ENCODE measurements at regions not wholly inside any gene's neighbourhood (a gene's known extent, or its start where the extent isn't known, plus 50 kb on each side); places are given as distances from the start of the nearest gene placed in this dataset.

DNA sequence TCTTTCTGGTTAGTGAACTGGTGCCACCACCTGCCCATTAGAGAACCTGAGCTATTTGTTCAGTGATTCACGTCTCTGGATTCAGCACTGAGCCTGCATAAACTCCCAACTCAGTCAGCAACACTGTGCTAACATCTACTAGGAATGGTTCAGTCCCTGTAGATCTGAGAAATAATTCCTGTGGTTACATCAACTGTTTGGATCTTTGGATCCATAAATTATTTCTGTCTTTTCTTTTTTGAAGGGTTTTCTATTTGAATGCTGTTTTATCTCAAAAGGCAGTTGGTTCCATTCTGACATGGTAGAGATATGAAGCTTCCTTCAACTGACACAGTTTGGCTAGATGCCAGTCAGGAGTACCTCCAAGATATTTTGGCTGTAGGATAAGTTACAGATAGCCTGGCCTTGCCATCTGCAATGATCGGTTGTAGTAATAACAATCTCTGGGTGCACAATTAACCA, 125.9 kb downstream of the TRMT11 start (continued):
- TF ChIP-seq SREBF1 (IDR thresholded peaks at IDR 0.05; ENCODE audit: borderline replicate concordance, low read depth, low read length) (no peak), POLR3A (IDR thresholded peaks at IDR 0.05; ENCODE audit: borderline replicate concordance, extremely low read depth, insufficient read depth, insufficient read length) (no peak), TAF7 (tag; IDR thresholded peaks at IDR 0.05) (no peak), ELF2 (CRISPR knock-in tag; IDR thresholded peaks at IDR 0.05) (no peak), RBM39 (optimal IDR thresholded peaks at IDR 0.05; ENCODE audit: low read depth, low read length) (no peak), MED1 (CRISPR knock-in tag; IDR thresholded peaks at IDR 0.05; ENCODE audit: borderline replicate concordance) (no peak), THRAP3 (IDR thresholded peaks at IDR 0.05; ENCODE audit: borderline replicate concordance) (no peak), ZNF165 (CRISPR knock-in tag; IDR thresholded peaks at IDR 0.05; ENCODE audit: borderline replicate concordance) (no peak), PHF8 (IDR thresholded peaks at IDR 0.05; ENCODE audit: borderline replicate concordance, low read length) (no peak), ZC3H4 (CRISPR knock-in tag; IDR thresholded peaks at IDR 0.05; ENCODE audit: borderline replicate concordance) (no peak), GABPA (tag; conservative IDR thresholded peaks at IDR 0.05; ENCODE audit: low read depth) (no peak), ZSCAN29 (IDR thresholded peaks at IDR 0.05) (no peak), MTA3 (IDR thresholded peaks at IDR 0.05; ENCODE audit: borderline replicate concordance) (peak; percentile 23; the same call in 1 of the 2 replicates), KDM1A (IDR thresholded peaks at IDR 0.05) (peak; percentile 78 to 85; a peak in 3 of 4 replicates)
- TF ChIP-seq, protein P1, sequence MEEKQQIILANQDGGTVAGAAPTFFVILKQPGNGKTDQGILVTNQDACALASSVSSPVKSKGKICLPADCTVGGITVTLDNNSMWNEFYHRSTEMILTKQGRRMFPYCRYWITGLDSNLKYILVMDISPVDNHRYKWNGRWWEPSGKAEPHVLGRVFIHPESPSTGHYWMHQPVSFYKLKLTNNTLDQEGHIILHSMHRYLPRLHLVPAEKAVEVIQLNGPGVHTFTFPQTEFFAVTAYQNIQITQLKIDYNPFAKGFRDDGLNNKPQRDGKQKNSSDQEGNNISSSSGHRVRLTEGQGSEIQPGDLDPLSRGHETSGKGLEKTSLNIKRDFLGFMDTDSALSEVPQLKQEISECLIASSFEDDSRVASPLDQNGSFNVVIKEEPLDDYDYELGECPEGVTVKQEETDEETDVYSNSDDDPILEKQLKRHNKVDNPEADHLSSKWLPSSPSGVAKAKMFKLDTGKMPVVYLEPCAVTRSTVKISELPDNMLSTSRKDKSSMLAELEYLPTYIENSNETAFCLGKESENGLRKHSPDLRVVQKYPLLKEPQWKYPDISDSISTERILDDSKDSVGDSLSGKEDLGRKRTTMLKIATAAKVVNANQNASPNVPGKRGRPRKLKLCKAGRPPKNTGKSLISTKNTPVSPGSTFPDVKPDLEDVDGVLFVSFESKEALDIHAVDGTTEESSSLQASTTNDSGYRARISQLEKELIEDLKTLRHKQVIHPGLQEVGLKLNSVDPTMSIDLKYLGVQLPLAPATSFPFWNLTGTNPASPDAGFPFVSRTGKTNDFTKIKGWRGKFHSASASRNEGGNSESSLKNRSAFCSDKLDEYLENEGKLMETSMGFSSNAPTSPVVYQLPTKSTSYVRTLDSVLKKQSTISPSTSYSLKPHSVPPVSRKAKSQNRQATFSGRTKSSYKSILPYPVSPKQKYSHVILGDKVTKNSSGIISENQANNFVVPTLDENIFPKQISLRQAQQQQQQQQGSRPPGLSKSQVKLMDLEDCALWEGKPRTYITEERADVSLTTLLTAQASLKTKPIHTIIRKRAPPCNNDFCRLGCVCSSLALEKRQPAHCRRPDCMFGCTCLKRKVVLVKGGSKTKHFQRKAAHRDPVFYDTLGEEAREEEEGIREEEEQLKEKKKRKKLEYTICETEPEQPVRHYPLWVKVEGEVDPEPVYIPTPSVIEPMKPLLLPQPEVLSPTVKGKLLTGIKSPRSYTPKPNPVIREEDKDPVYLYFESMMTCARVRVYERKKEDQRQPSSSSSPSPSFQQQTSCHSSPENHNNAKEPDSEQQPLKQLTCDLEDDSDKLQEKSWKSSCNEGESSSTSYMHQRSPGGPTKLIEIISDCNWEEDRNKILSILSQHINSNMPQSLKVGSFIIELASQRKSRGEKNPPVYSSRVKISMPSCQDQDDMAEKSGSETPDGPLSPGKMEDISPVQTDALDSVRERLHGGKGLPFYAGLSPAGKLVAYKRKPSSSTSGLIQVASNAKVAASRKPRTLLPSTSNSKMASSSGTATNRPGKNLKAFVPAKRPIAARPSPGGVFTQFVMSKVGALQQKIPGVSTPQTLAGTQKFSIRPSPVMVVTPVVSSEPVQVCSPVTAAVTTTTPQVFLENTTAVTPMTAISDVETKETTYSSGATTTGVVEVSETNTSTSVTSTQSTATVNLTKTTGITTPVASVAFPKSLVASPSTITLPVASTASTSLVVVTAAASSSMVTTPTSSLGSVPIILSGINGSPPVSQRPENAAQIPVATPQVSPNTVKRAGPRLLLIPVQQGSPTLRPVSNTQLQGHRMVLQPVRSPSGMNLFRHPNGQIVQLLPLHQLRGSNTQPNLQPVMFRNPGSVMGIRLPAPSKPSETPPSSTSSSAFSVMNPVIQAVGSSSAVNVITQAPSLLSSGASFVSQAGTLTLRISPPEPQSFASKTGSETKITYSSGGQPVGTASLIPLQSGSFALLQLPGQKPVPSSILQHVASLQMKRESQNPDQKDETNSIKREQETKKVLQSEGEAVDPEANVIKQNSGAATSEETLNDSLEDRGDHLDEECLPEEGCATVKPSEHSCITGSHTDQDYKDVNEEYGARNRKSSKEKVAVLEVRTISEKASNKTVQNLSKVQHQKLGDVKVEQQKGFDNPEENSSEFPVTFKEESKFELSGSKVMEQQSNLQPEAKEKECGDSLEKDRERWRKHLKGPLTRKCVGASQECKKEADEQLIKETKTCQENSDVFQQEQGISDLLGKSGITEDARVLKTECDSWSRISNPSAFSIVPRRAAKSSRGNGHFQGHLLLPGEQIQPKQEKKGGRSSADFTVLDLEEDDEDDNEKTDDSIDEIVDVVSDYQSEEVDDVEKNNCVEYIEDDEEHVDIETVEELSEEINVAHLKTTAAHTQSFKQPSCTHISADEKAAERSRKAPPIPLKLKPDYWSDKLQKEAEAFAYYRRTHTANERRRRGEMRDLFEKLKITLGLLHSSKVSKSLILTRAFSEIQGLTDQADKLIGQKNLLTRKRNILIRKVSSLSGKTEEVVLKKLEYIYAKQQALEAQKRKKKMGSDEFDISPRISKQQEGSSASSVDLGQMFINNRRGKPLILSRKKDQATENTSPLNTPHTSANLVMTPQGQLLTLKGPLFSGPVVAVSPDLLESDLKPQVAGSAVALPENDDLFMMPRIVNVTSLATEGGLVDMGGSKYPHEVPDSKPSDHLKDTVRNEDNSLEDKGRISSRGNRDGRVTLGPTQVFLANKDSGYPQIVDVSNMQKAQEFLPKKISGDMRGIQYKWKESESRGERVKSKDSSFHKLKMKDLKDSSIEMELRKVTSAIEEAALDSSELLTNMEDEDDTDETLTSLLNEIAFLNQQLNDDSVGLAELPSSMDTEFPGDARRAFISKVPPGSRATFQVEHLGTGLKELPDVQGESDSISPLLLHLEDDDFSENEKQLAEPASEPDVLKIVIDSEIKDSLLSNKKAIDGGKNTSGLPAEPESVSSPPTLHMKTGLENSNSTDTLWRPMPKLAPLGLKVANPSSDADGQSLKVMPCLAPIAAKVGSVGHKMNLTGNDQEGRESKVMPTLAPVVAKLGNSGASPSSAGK (IDR thresholded peaks at IDR 0.05), result no peak
- TF ChIP-seq, protein P2, sequence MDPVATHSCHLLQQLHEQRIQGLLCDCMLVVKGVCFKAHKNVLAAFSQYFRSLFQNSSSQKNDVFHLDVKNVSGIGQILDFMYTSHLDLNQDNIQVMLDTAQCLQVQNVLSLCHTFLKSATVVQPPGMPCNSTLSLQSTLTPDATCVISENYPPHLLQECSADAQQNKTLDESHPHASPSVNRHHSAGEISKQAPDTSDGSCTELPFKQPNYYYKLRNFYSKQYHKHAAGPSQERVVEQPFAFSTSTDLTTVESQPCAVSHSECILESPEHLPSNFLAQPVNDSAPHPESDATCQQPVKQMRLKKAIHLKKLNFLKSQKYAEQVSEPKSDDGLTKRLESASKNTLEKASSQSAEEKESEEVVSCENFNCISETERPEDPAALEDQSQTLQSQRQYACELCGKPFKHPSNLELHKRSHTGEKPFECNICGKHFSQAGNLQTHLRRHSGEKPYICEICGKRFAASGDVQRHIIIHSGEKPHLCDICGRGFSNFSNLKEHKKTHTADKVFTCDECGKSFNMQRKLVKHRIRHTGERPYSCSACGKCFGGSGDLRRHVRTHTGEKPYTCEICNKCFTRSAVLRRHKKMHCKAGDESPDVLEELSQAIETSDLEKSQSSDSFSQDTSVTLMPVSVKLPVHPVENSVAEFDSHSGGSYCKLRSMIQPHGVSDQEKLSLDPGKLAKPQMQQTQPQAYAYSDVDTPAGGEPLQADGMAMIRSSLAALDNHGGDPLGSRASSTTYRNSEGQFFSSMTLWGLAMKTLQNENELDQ (CRISPR knock-in tag; IDR thresholded peaks at IDR 0.05; ENCODE audit: borderline replicate concordance), result no peak
